ENCODE measurements at regions not wholly inside any gene's neighbourhood (a gene's known extent, or its start where the extent isn't known, plus 50 kb on each side); places are given as distances from the start of the nearest gene placed in this dataset.

DNA sequence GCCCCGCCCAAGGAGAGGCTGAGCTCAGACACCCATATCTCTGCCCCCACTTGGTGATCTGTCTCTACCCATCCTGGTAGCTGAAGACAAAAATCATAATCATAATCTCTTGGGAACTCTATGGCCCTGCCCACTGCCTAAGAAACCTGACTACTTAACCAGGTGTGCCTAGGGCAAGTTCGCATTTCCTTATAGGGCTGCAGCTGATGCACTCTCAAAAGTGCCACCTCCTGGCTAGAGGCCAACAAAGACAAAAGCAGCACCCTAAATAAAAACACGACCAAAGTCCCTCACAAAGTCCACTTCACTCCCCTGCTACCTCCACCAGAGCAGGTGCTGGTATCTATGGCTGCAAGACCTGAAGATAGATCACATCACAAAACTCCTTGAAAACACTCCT, 250.4 kb upstream of the SLITRK3 start:
- ATAC-seq = peak; percentile 23
- POLR2A ChIA-PET = interaction anchor here (0.7 kb wide), 1 partner anchor 14 kb away, joined by 3 read pairs; no protein-coding TSS in a partner anchor
- Histone ChIP-seq H3K9me3 (replicated peaks; ENCODE audit: control insufficient read depth, insufficient read depth, low read length) (no peaks in the 10 kb centered on the region), H2AFZ (ENCODE audit: control insufficient read depth, low read depth, low read length) (no peak overlapping the region), H3K9ac (ENCODE audit: control insufficient read depth, insufficient read depth, low read length) (no peak overlapping the region), H3K36me3 (ENCODE audit: control insufficient read depth in 2 of 2, insufficient read depth in 2 of 2, low read length in 1 of 2) (no peaks in the 10 kb centered on the region), H3K79me2 (ENCODE audit: control insufficient read depth, insufficient read depth, low read length) (no peaks in the 10 kb centered on the region), H4K20me1 (ENCODE audit: control insufficient read depth, insufficient read depth) (no peaks in the 10 kb centered on the region), H3K4me1 (ENCODE audit: control insufficient read depth, insufficient read depth, low read length) (no peaks in the 10 kb centered on the region), H3K4me2 (ENCODE audit: control insufficient read depth, insufficient read depth) (no peak overlapping the region), H3K27me3 (replicated peaks in 1 of 2; ENCODE audit: control insufficient read depth in 2 of 2, insufficient read depth in 2 of 2, low read length in 1 of 2) (no peaks in the 10 kb centered on the region), H3K4me3 (no peak overlapping the region), H3K27ac (ENCODE audit: control insufficient read depth, insufficient read depth) (no peak overlapping the region)
- no peak for DNase-seq (ENCODE audit: low read depth, low spot score)
- CTCF ChIA-PET = no interaction called here
- FAIRE-seq = no peak
- TF ChIP-seq, protein P1, sequence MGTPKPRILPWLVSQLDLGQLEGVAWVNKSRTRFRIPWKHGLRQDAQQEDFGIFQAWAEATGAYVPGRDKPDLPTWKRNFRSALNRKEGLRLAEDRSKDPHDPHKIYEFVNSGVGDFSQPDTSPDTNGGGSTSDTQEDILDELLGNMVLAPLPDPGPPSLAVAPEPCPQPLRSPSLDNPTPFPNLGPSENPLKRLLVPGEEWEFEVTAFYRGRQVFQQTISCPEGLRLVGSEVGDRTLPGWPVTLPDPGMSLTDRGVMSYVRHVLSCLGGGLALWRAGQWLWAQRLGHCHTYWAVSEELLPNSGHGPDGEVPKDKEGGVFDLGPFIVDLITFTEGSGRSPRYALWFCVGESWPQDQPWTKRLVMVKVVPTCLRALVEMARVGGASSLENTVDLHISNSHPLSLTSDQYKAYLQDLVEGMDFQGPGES (IDR thresholded peaks at IDR 0.05) = no peak
- TF ChIP-seq, protein P2, sequence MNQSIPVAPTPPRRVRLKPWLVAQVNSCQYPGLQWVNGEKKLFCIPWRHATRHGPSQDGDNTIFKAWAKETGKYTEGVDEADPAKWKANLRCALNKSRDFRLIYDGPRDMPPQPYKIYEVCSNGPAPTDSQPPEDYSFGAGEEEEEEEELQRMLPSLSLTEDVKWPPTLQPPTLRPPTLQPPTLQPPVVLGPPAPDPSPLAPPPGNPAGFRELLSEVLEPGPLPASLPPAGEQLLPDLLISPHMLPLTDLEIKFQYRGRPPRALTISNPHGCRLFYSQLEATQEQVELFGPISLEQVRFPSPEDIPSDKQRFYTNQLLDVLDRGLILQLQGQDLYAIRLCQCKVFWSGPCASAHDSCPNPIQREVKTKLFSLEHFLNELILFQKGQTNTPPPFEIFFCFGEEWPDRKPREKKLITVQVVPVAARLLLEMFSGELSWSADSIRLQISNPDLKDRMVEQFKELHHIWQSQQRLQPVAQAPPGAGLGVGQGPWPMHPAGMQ (IDR thresholded peaks at IDR 0.05; ENCODE audit: borderline replicate concordance) = no peak
- no peak for TF ChIP-seq MEF2A (IDR thresholded peaks at IDR 0.05; ENCODE audit: insufficient read depth, low read depth, low read length)
- no peak for TF ChIP-seq HDAC2 (IDR thresholded peaks at IDR 0.05)
- TF ChIP-seq KDM1A (IDR thresholded peaks at IDR 0.05; ENCODE audit: borderline replicate concordance) = no peak
- no peak for TF ChIP-seq TCF12 (IDR thresholded peaks at IDR 0.05; ENCODE audit: low read depth, low read length)
- no peak for TF ChIP-seq ZNF24 (IDR thresholded peaks at IDR 0.05)
- SMC1A ChIA-PET (ENCODE audit: uncharacterized antibody, unreplicated experiment) = no interaction called here
- 12% methylated on average over 3 of the region's 3 CpGs for WGBS (ENCODE audit: insufficient coverage, insufficient replicate concordance, low lambda C conversion rate, missing lambda C conversion rate)
- BruUV-seq (replicated peaks) = no TSS peak
- intact Hi-C loops (cut with micrococcal nuclease; ENCODE audit: unreplicated experiment) (no loop called here), in situ Hi-C loops (cut with MboI) (no loop called here)
- RAD21 ChIA-PET (ENCODE audit: unreplicated experiment) = no interaction called here

Data from GM12878 (cell line).